DND-41 (cell line): ENCODE measurements at regions not wholly inside any gene's neighbourhood (a gene's known extent, or its start where the extent isn't known, plus 50 kb on each side); places are given as distances from the start of the nearest gene placed in this dataset.

Experiments
- CTCF ChIP-seq: IDR thresholded peaks from 2 replicates; pipeline ENCODE4 v1.5.1; 2012; ENCODE audit warnings: borderline replicate concordance, low read length, moderate library complexity, mild to moderate bottlenecking; ENCODE audit not compliant: poor library complexity, severe bottlenecking; ENCODE audit errors: extremely low read depth
- EZH2 ChIP-seq: IDR thresholded peaks from 3 replicates; pipeline ENCODE4 v1.6.1; 2012; ENCODE audit warnings: borderline replicate concordance, low read depth, mild to moderate bottlenecking, moderate library complexity, low read length, inconsistent platforms; ENCODE audit not compliant: severe bottlenecking

DNA sequence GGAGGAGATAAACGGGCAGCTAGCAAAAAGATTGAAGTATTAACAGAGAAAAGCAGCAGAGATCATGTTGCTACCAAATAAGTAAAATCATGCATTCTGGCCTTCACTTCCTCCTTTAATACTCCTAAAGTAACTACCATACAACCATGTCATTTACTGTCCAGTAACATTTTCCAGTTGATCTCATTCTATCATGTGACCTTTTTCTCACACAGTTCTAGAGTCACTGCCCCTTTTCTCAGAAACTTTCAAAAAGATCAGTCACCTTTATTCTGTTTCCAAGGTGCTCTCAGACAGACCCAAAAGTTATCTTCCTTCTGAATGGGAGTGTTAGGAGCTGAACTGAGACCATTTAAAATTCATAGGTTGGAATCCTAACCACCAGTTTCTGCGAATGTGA lies 984.4 kb downstream of the FAM181B start:
- TF ChIP-seq CTCF (no peak), EZH2 (no peak)
